Hematopoietic multipotent progenitor cell (in vitro differentiated cells): ENCODE measurements at regions not wholly inside any gene's neighbourhood (a gene's known extent, or its start where the extent isn't known, plus 50 kb on each side); places are given as distances from the start of the nearest gene placed in this dataset.

Experiments used
- DNase-seq, 3 donors: peaks; one replicate each; pipeline ENCODE4 v3.0.0-alpha.2; 2011 to 2015; ENCODE audit warnings: low read depth in 2 of 3, low spot score in 2 of 3

DNA sequence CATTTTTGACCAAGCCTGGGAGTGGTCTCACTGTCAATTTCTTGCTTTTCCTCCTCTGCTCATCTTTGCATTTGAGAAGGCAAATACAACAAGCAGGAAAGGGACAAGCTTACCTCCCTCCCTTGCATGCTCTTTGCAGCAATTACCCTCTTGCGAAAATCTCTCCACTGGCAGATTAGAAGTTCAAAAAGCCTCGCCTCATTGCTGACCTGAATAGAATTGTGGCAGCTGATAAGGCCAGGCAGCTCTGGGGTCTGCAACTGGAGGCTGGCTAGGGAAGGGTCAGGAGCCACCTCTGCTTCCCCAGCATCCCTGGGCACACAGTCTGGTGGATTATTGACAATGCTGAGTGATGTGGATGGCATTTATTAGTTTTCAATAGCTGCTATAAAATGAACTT is 362.3 kb upstream of the KIF2A start:
- DNase-seq: no peak

GRCh38 chr5:61948151-61948550 is 357.9 kb upstream of the KIF2A start:
- DNase-seq: no peak

GRCh38 chr5:61949054-61949678 is 356.8 kb upstream of the KIF2A start:
- no peak for DNase-seq

DNA sequence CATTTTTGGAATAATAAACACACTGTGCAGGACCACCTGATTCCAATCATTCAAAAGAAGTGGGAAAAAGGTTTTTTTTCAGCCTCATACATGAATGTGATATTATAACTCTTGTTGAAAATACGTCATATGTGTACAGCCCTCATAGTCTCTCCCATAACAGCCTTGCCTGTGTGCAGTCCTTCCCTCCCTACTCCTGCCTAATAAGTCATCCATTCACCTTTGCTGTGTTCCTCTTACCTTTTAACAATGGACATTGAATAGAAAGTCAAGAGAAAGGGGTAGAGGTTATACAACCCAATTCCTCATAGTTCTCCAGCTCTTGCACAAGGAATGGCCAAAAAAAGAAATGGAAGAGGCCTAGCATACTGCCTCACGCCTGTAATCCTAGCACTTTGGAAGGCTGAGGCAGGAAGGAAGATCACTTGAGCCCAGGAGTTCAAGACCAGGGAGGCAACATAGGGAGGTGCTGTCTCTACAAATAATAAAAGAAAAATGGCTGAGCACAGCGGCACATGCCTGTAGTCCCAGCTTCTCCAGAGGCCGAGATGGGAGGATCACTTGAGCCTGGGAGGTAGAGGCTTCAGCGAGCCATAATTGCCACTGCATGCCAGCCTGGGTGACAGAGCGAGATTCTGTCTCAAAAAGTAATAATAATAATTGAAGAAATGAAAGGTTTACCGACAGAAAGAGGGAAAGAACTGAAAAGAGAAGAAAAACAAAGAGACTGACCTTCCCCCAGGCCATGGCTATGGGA is 356.1 kb upstream of the KIF2A start:
- no peak for DNase-seq

DNA sequence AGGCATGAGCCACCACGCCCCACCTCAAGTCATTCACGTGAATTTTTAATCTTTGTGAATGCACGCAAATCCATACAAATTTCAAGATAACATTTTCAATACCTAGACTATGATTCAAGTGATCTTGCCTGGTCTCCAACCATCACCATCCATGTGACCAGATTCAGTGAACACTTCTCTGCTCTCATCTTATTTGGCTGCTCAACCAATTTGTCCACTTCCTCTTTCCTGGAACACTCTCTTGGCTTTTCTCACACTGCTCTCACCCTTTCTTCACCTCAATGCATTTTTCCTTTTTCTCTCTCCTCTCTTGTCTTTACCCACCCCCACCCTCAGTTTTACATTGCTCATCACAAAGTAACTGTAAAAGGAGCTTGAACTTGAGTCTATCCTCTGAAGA is 354.7 kb upstream of the KIF2A start:
- DNase-seq: no peak

GRCh38 chr5:61953913-61954312 is 352.1 kb upstream of the KIF2A start:
- no peak for DNase-seq

GRCh38 chr5:61964201-61964600 is 341.8 kb upstream of the KIF2A start:
- DNase-seq: no peak

DNA sequence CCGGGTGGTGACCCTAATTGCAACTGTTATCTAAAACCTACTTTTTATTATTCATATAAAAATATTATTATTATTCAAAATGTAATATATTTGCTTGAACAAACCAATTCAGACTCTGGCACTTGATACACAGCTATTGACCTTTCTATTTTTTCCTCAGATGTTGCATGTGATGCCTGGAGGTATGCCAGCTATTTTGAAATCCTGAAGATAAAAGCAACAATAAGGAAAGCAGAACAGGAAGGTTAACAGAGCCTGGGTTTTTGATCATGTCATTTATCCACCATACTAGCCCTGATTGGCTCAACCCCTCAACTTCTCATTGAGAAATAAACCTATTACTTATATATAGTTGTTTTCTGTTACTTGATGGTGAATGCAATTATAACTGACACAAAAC is 340.9 kb upstream of the KIF2A start:
- DNase-seq: no peak

DNA sequence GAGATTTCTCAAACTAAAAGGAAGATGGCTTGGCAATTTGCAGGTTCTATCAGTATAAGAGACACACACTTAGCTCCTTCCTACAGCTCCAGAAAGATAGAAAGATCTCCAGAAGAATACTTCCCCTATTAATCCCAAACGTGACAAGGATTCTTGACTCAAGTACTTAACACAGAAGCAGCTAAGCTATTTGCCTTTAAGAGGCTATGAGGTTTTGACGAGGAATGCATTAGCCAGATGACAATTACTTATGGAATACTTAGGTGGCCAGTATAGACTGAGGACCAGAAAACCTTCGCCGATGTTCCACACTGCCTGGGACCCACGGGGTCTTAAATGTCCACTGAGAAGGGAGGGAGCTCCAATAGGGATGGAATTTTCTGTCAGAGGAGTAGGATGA is 340.5 kb upstream of the KIF2A start:
- DNase-seq: no peak

DNA sequence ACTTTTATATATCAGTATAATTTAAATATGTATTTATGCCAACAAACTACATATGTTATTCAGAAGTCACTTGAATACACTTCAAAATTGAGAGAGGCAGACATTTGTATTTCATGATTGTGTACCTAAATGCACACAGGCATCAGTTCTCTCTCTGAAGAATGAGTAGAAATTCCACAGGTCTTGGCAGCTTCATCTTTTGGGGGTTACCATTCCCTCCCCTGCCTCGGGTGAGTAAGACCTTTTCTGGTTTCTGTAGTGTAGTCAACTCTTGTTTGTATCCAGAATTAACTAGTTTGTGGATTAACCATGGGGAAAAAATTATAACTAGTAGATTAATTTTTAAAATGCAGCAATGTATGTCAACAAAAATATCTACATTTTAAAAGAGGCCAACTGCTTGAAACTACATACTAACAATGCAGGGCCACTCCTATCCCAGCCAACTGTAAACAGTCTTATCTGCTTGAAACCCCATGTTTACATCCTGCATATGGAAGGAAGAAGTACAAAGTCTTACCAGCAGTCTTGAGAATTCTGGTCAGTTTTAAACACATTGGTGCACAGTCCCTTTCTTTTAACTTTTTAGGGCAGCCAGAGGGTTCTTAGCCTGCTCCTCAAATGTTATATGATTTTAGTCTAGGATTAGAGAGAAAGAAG is 339.6 kb upstream of the KIF2A start:
- no peak for DNase-seq

DNA sequence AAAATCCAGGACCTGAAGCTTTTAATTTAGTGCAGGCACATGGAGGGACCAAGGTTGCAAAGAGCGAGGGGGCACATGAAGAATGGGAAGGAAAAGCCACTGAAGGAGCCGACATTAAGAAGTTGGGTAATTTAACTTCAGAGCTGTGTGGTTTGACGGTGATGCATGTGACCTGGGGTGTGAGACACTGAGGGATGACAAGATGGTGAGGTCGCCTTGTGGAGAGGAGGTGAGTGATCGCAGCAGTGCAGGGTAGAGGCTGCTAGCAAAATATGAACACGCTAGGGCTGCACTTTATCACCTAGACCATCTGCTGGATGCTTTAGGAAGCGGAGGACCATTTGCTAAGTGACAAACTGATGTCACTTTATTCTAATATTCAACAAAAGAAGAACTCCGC is 339.0 kb upstream of the KIF2A start:
- DNase-seq: no peak

DNA sequence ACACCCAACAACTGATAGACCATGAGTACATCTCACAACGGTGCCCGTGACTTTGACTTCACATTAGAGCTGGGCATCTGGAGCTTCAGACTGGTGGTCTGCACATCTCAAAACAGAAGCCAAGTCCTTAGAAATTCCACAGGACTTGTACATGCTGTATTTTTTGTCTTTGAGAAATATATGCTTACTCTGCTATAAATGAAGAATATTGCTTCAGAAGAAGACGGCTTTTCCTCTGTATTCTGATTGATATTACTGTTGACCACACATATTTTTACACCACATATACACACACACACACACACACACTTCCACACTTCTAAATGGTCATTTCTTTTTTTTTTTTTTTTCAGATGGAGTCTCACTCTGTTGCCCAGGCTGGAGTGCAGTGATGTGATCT is 338.3 kb upstream of the KIF2A start:
- no peak for DNase-seq

DNA sequence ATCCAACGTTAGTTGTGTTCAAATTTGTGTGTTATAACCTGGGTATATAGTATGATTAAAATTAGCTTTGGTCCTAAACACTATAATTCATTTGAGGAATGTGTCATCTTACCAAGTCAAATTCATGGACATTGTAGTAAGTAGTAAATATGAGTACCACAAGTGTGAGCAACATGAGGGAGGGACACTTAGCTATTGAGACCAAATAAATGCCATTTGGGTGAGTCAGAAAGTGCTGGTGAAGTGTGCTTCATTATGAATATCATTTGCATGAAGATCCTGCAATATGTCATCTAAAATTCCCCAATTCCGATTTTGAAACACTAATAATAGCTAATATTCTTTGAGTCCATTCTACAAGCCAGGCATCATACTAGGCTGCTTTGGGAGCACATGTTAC is 336.7 kb upstream of the KIF2A start:
- DNase-seq: no peak

GRCh38 chr5:61969755-61970154 is 336.3 kb upstream of the KIF2A start:
- no peak for DNase-seq

GRCh38 chr5:61970218-61970617 is 335.8 kb upstream of the KIF2A start:
- DNase-seq: no peak

DNA sequence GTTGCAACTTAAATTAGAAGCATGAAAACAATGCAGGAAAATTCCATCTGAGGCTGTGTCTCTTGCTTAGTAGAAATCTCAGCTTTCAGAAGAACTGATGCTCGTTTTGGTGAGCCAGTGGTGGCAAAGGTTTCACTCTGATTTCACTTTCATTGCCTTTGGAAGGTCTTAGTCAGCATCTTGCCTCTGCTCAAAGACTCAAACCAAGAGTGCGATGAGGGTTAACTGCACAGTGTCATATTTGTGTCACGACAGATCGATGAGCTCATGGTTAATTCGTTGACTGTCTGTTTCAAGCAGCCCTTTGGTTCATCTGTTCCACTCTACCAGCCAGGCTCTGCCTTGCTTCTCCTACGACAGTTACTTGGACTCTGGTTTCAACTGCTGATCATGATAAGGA is 331.3 kb upstream of the KIF2A start:
- no peak for DNase-seq

DNA sequence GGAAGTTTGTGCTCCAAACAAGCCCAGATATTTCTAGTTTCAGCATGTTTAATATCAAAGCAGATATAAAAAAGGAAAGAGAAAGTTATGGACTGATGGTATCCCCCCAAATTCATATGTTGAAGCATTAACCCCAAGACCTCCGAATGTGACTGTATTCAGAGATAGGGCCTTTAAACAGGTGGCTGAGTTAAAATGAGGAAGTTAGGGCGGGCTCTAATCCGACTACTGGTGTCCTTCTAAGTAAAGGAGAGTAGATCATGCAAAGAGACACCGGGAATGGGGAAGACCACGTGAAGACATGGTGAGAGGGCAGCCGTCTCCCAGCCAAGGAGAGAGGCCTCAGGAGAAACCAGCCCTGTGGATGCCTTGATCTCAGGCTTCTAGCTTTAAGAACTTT is 324.1 kb upstream of the KIF2A start:
- DNase-seq: peak in 2 of 3 donors; percentile 5 to 55

DNA sequence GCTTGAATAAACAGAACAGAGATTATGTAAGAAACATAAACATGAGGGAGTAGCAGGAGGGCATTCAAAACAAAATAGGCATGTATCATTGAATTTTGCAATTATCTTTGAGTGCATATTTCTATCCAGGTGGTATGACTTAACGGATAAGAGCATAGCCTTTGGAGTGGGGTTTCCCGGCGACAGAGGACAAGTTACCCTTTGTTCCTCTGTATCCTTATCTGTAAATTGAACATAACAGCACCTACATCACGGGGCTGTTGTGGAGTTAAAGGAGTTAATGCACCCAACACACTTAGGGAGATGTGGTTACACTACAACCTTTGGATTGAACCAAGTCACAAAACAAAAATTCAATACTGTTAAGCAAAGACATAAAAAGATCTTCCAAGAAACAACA is 314.6 kb upstream of the KIF2A start:
- DNase-seq: no peak

DNA sequence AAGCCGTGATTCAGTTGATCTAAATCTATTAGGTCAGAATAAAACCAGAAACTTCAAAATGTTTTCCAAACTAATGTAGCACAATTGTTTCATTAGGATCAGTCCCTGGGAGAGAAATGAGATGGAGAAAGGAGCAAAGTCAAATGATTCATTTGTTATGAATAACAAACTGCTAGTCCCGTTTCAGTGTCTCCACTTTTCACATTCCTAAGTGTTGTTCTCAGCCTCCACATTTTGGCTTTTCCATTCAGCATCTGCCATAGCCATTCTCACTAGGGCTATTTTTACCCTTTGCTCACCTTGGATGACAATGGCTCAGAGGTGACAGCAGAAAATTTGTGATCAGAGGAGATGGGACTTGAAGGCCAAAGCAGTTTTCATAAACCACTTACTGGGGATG is 314.1 kb upstream of the KIF2A start:
- DNase-seq: no peak

GRCh38 chr5:61993295-61993927 is 312.6 kb upstream of the KIF2A start:
- DNase-seq: no peak

GRCh38 chr5:61994171-61994570 is 311.8 kb upstream of the KIF2A start:
- DNase-seq: no peak

GRCh38 chr5:61995486-61995885 is 310.5 kb upstream of the KIF2A start:
- no peak for DNase-seq
